ENCODE measurements at regions not wholly inside any gene's neighbourhood (a gene's known extent, or its start where the extent isn't known, plus 50 kb on each side); places are given as distances from the start of the nearest gene placed in this dataset.

DNA sequence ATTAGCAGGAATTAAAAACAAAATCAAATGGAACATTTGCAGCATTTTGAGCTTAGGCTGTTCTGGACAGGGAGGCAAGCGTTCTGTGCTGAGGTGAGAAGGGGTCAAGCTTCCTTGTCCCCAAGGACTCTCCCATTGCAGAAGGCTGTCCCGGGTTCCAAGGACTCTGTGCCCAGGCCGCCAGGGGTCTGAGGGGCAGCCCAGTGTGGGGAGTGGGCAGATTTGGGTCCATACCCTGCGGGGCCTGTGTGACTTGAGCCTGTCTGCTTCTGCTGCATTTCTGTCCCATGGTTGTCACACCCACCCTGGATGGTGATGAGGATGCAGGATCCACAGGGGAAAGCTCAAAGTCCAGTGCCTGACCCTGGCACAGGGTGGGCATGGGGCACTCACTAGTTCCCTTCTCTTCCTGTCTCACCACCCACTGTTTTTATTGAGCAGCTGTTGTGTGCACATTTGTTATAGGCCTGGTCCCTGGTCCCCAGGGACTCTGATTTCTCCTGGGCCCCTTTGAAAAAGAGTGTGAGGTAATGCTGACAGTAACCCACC is 211.4 kb upstream of the HS6ST1 start:
- no peak for TF ChIP-seq CTCF (IDR thresholded peaks at IDR 0.05; ENCODE audit: low read depth, low read length, missing input control)
- TF ChIP-seq JUND (IDR thresholded peaks at IDR 0.05): no peak
- TF ChIP-seq GABPA (IDR thresholded peaks at IDR 0.05 in 1 of 2, conservative IDR thresholded peaks at IDR 0.05 in 1 of 2): no peak
- no peak for TF ChIP-seq REST (IDR thresholded peaks at IDR 0.05)
- TF ChIP-seq, protein P1, sequence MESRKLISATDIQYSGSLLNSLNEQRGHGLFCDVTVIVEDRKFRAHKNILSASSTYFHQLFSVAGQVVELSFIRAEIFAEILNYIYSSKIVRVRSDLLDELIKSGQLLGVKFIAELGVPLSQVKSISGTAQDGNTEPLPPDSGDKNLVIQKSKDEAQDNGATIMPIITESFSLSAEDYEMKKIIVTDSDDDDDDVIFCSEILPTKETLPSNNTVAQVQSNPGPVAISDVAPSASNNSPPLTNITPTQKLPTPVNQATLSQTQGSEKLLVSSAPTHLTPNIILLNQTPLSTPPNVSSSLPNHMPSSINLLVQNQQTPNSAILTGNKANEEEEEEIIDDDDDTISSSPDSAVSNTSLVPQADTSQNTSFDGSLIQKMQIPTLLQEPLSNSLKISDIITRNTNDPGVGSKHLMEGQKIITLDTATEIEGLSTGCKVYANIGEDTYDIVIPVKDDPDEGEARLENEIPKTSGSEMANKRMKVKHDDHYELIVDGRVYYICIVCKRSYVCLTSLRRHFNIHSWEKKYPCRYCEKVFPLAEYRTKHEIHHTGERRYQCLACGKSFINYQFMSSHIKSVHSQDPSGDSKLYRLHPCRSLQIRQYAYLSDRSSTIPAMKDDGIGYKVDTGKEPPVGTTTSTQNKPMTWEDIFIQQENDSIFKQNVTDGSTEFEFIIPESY (IDR thresholded peaks at IDR 0.05): no peak
- no peak for TF ChIP-seq YY1 (IDR thresholded peaks at IDR 0.05)
- no peak for TF ChIP-seq TAF1 (conservative IDR thresholded peaks at IDR 0.05)
- no peak for TF ChIP-seq MAX (IDR thresholded peaks at IDR 0.05)
- no peak for TF ChIP-seq RAD21 (IDR thresholded peaks at IDR 0.05)
- no peak for TF ChIP-seq EGR1 (IDR thresholded peaks at IDR 0.05; ENCODE audit: low read depth in 2 of 2)
- TF ChIP-seq FOXA1 (IDR thresholded peaks at IDR 0.05): no peak

Measured in liver (tissue), 3 donors.